ENCODE measurements at regions not wholly inside any gene's neighbourhood (a gene's known extent, or its start where the extent isn't known, plus 50 kb on each side); places are given as distances from the start of the nearest gene placed in this dataset.

- Histone ChIP-seq H3K4me2 (ENCODE audit: low read depth, low read length) (no peak overlapping the region), H3K27ac (ENCODE audit: extremely low read length, insufficient read depth, low read length) (no peak overlapping the region), H3K36me3 (replicated peaks in 1 of 2; ENCODE audit: control insufficient read depth in 1 of 2, insufficient read depth in 2 of 2, low read length in 2 of 2) (no peaks in the 10 kb centered on the region), H2AFZ (ENCODE audit: low read length) (no peak overlapping the region), H3K4me3 (replicated peaks in 1 of 3; ENCODE audit: insufficient read depth in 1 of 3, low read depth in 2 of 3, low read length in 3 of 3) (no peak overlapping the region), H3K27me3 (ENCODE audit: control insufficient read depth in 1 of 2, insufficient read depth in 2 of 2, low read length in 2 of 2) (no peaks in the 10 kb centered on the region), H3K4me1 (ENCODE audit: insufficient read depth, low read length) (no peaks in the 10 kb centered on the region), H3K9me3 (ENCODE audit: low read length) (no peaks in the 10 kb centered on the region), H4K20me1 (ENCODE audit: insufficient read depth, low read length) (no peaks in the 10 kb centered on the region), H3K9ac (ENCODE audit: insufficient read depth, low read depth, low read length) (no peak overlapping the region), H3K79me2 (ENCODE audit: insufficient read depth, low read length) (no peaks in the 10 kb centered on the region)
- 18% methylated on average over 1 of the region's 1 CpG for WGBS (ENCODE audit: low lambda C conversion rate)
- POLR2A ChIA-PET = no interaction called here
- intact Hi-C loops (cut with micrococcal nuclease; ENCODE audit: unreplicated experiment) = no loop called here
- FAIRE-seq (no peak), DNase-seq (ENCODE audit: low spot score) (no peak), ATAC-seq (no peak)
- BruUV-seq (replicated peaks) = no TSS peak
- TF ChIP-seq ZNF563 (CRISPR knock-in tag; IDR thresholded peaks at IDR 0.05) (no peak), ARID4A (CRISPR knock-in tag; IDR thresholded peaks at IDR 0.05; ENCODE audit: borderline replicate concordance) (no peak), ETV5 (CRISPR knock-in tag; IDR thresholded peaks at IDR 0.05; ENCODE audit: borderline replicate concordance) (no peak), IRF2 (CRISPR knock-in tag; IDR thresholded peaks at IDR 0.05) (no peak), ZNF775 (CRISPR knock-in tag; IDR thresholded peaks at IDR 0.05; ENCODE audit: borderline replicate concordance) (no peak), TOE1 (CRISPR knock-in tag; IDR thresholded peaks at IDR 0.05) (no peak), SYNCRIP (IDR thresholded peaks at IDR 0.05; ENCODE audit: insufficient read depth, low read depth, low read length) (no peak)
- CTCF ChIA-PET (ENCODE audit: low intra/inter-chr PET ratio, low total read pairs) = no interaction called here
- in situ Hi-C loops (cut with HindIII; ENCODE audit: extremely low pct_ligation_motif_present, low pct_unique_long_range_greater_than_20kb) = no loop called here
Observed at GRCh38 chr10:63760708-63761047, 239.5 kb downstream of the REEP3 start.

All from HepG2 (cell line).